ENCODE measurements at regions not wholly inside any gene's neighbourhood (a gene's known extent, or its start where the extent isn't known, plus 50 kb on each side); places are given as distances from the start of the nearest gene placed in this dataset.

GRCh38 chr12:13849456-13849855, 131.9 kb downstream of the GRIN2B start:
- intact Hi-C loops (cut with DNase I) = no loop called here
- DNase-seq = no peak

GRCh38 chr12:13843841-13844240, 137.6 kb downstream of the GRIN2B start:
- intact Hi-C loops (cut with DNase I) = no loop called here
- DNase-seq = no peak

- no peak for DNase-seq
- intact Hi-C loops (cut with DNase I) = no loop called here
Measured at GRCh38 chr12:13841358-13841757, 140.0 kb downstream of the GRIN2B start.

GRCh38 chr12:13839365-13840336, 141.8 kb downstream of the GRIN2B start:
- DNase-seq = no peak
- intact Hi-C loops (cut with DNase I) = no loop called here

- no peak for DNase-seq
- intact Hi-C loops (cut with DNase I) = no loop called here
Measured at GRCh38 chr12:13836099-13836498, 145.3 kb downstream of the GRIN2B start.

- peak in 4 of 10 donors; percentile 23 to 85 (median 33) for DNase-seq
- intact Hi-C loops (cut with DNase I) = no loop called here
Measured at GRCh38 chr12:13835652-13836051, 145.8 kb downstream of the GRIN2B start.

- no peak for DNase-seq
- intact Hi-C loops (cut with DNase I) = no loop called here
Measured at GRCh38 chr12:13834241-13834640, 147.2 kb downstream of the GRIN2B start.

GRCh38 chr12:13817131-13817530, 164.3 kb downstream of the GRIN2B start:
- intact Hi-C loops (cut with DNase I) = no loop called here
- peak in 2 of 10 donors; percentile 30 to 78 for DNase-seq

GRCh38 chr12:13816394-13816793, 165.0 kb downstream of the GRIN2B start:
- peak in 4 of 10 donors; percentile 29 to 91 (median 46) for DNase-seq
- intact Hi-C loops (cut with DNase I) = no loop called here

GRCh38 chr12:13812168-13812567, 169.2 kb downstream of the GRIN2B start:
- intact Hi-C loops (cut with DNase I) = no loop called here
- no peak for DNase-seq

GRCh38 chr12:13811061-13811460, 170.3 kb downstream of the GRIN2B start:
- DNase-seq = no peak
- intact Hi-C loops (cut with DNase I) = no loop called here

- intact Hi-C loops (cut with DNase I) = no loop called here
- DNase-seq = no peak
Measured at GRCh38 chr12:13805041-13805440, 176.4 kb downstream of the GRIN2B start.

- DNase-seq = no peak
- intact Hi-C loops (cut with DNase I) = no loop called here
Measured at GRCh38 chr12:13801543-13801942, 179.9 kb downstream of the GRIN2B start.

- intact Hi-C loops (cut with DNase I) = no loop called here
- DNase-seq = no peak
Measured at GRCh38 chr12:13799574-13799973, 181.8 kb downstream of the GRIN2B start.

GRCh38 chr12:13798162-13798561, 183.2 kb downstream of the GRIN2B start:
- intact Hi-C loops (cut with DNase I) = no loop called here
- DNase-seq = no peak

GRCh38 chr12:13794706-13795105, 186.7 kb downstream of the GRIN2B start:
- intact Hi-C loops (cut with DNase I) = no loop called here
- no peak for DNase-seq

- no peak for DNase-seq
- intact Hi-C loops (cut with DNase I) = no loop called here
Measured at GRCh38 chr12:13790317-13790716, 191.1 kb downstream of the GRIN2B start.

- DNase-seq = no peak
- intact Hi-C loops (cut with DNase I) = no loop called here
Measured at GRCh38 chr12:13788626-13789025, 192.8 kb downstream of the GRIN2B start.

GRCh38 chr12:13786646-13787045, 194.8 kb downstream of the GRIN2B start:
- DNase-seq = no peak
- intact Hi-C loops (cut with DNase I) = no loop called here

GRCh38 chr12:13784504-13784903, 196.9 kb downstream of the GRIN2B start:
- intact Hi-C loops (cut with DNase I) = no loop called here
- no peak for DNase-seq

GRCh38 chr12:13780453-13780852, 200.9 kb downstream of the GRIN2B start:
- intact Hi-C loops (cut with DNase I) = no loop called here
- DNase-seq = no peak

- intact Hi-C loops (cut with DNase I) = no loop called here
- no peak for DNase-seq
Measured at GRCh38 chr12:13777374-13777773, 204.0 kb downstream of the GRIN2B start.
